GM06990 (cell line): ENCODE measurements at regions not wholly inside any gene's neighbourhood (a gene's known extent, or its start where the extent isn't known, plus 50 kb on each side); places are given as distances from the start of the nearest gene placed in this dataset.

ENCODE experiments used
- DNase-seq: peaks from one replicate; pipeline ENCODE4 v3.0.0-alpha.2; 2011; ENCODE audit not compliant: insufficient read length; ENCODE audit errors: extremely low read depth
- H3K27me3 ChIP-seq: replicated peaks from 2 replicates; pipeline ENCODE4 v1.6.0; 2011; ENCODE audit warnings: low read length; ENCODE audit not compliant: control insufficient read depth, insufficient read depth
- H3K36me3 ChIP-seq: 2 replicates; pipeline ENCODE4 v1.5.1; 2011; ENCODE audit warnings: low read length; ENCODE audit not compliant: control insufficient read depth, insufficient read depth
- H3K4me3 ChIP-seq: replicated peaks from 2 replicates; pipeline ENCODE4 v1.5.1; 2011; ENCODE audit warnings: low read depth, mild to moderate bottlenecking, control low read depth, low read length
- CTCF ChIP-seq: IDR thresholded peaks from 2 replicates; pipeline ENCODE4 v1.5.1; 2011; ENCODE audit warnings: low read length, control low read depth, mild to moderate bottlenecking, inconsistent platforms; ENCODE audit not compliant: insufficient read depth, poor library complexity, severe bottlenecking

GRCh38 chr18:24885276-24885675 lies 424.8 kb downstream of the HRH4 start:
- Histone ChIP-seq H3K36me3 (no peaks in the 10 kb centered on the region), H3K27me3 (no peaks in the 10 kb centered on the region), H3K4me3 (no peak overlapping the region)
- no peak for TF ChIP-seq CTCF
- DNase-seq = no peak

- Histone ChIP-seq H3K36me3 (no peaks in the 10 kb centered on the region), H3K4me3 (no peak overlapping the region), H3K27me3 (no peaks in the 10 kb centered on the region; the same call in 1 of the 2 replicates)
- TF ChIP-seq CTCF = no peak
- no peak for DNase-seq
These were observed 434.4 kb downstream of the HRH4 start for GRCh38 chr18:24894880-24895279.

- Histone ChIP-seq H3K27me3 (no peaks in the 10 kb centered on the region; the same call in 1 of the 2 replicates), H3K4me3 (no peak overlapping the region), H3K36me3 (no peaks in the 10 kb centered on the region)
- no peak for TF ChIP-seq CTCF
- DNase-seq = no peak
These were observed 437.0 kb downstream of the HRH4 start for GRCh38 chr18:24897461-24897860.

GRCh38 chr18:24910221-24910620 lies 441.7 kb downstream of the ZNF521 start:
- no peak for TF ChIP-seq CTCF
- no peaks in the 10 kb centered on the region for H3K36me3 ChIP-seq
- no peak overlapping the region for H3K4me3 ChIP-seq
- no peak for DNase-seq
- H3K27me3 ChIP-seq = no peaks in the 10 kb centered on the region; the same call in none of the 2 replicates

- Histone ChIP-seq H3K27me3 (no peaks in the 10 kb centered on the region; the same call in 1 of the 2 replicates), H3K36me3 (no peaks in the 10 kb centered on the region), H3K4me3 (no peak overlapping the region)
- no peak for TF ChIP-seq CTCF
- DNase-seq = no peak
These were observed 438.3 kb downstream of the ZNF521 start for GRCh38 chr18:24913507-24914170.

- no peak for TF ChIP-seq CTCF
- DNase-seq = no peak
- no peak overlapping the region for H3K4me3 ChIP-seq
- no peaks in the 10 kb centered on the region for H3K36me3 ChIP-seq
- H3K27me3 ChIP-seq = no peaks in the 10 kb centered on the region; the same call in 1 of the 2 replicates
These were observed 437.8 kb downstream of the ZNF521 start for GRCh38 chr18:24914171-24914525.
